ENCODE measurements at regions not wholly inside any gene's neighbourhood (a gene's known extent, or its start where the extent isn't known, plus 50 kb on each side); places are given as distances from the start of the nearest gene placed in this dataset.

GRCh38 chr7:14065286-14065685, 75.8 kb upstream of the ETV1 start:
- TF ChIP-seq EZH2 (conservative IDR thresholded peaks at IDR 0.05; ENCODE audit: low read depth, low read length) (no peak), SMC3 (IDR thresholded peaks at IDR 0.05; ENCODE audit: low read length) (no peak), TBP (CRISPR knock-in tag; IDR thresholded peaks at IDR 0.05) (no peak), TAF1 (CRISPR knock-in tag; IDR thresholded peaks at IDR 0.05) (no peak), CHD4 (IDR thresholded peaks at IDR 0.05; ENCODE audit: borderline replicate concordance, low read length) (no peak), ZNF253 (CRISPR knock-in tag; IDR thresholded peaks at IDR 0.05; ENCODE audit: borderline replicate concordance) (no peak)
